H9 (cell line): ENCODE measurements at regions not wholly inside any gene's neighbourhood (a gene's known extent, or its start where the extent isn't known, plus 50 kb on each side); places are given as distances from the start of the nearest gene placed in this dataset.

Source experiments
- DNase-seq: peaks from one replicate; pipeline ENCODE4 v3.0.0-alpha.2; 2017
- H2AFZ ChIP-seq: one replicate; pipeline ENCODE4 v1.6.1; 2013; ENCODE audit warnings: mild to moderate bottlenecking, low read length, control low read depth, moderate library complexity
- H2AK5ac ChIP-seq: 2 replicates; pipeline ENCODE4 v1.6.1; 2013; ENCODE audit warnings: low read length, control low read depth, mixed read lengths; ENCODE audit not compliant: insufficient read length
- H2BK120ac ChIP-seq: one replicate; pipeline ENCODE4 v1.6.1; 2013; ENCODE audit warnings: low read depth, mild to moderate bottlenecking, low read length, control low read depth, inconsistent platforms; ENCODE audit not compliant: poor library complexity, severe bottlenecking
- H2BK12ac ChIP-seq: 2 replicates; pipeline ENCODE4 v1.6.1; 2013; ENCODE audit warnings: low read length, control low read depth, mixed read lengths, low read depth; ENCODE audit not compliant: insufficient read length
- H2BK15ac ChIP-seq: 2 replicates; pipeline ENCODE4 v1.6.1; 2013; ENCODE audit warnings: low read depth, low read length, control low read depth
- H2BK20ac ChIP-seq: one replicate; pipeline ENCODE4 v1.6.1; 2013; ENCODE audit warnings: low read depth, mild to moderate bottlenecking, low read length, control low read depth, inconsistent platforms; ENCODE audit not compliant: poor library complexity, severe bottlenecking
- H2BK5ac ChIP-seq: 2 replicates; pipeline ENCODE4 v1.6.1; 2013; ENCODE audit warnings: low read length, control low read depth, mixed read lengths; ENCODE audit not compliant: insufficient read length
- H3K14ac ChIP-seq: 2 replicates; pipeline ENCODE4 v1.6.1; 2013; ENCODE audit warnings: low read length, control low read depth; ENCODE audit not compliant: insufficient read depth
- H3K18ac ChIP-seq: 2 replicates; pipeline ENCODE4 v1.6.1; 2013; ENCODE audit warnings: low read depth, mild to moderate bottlenecking, mixed read lengths, low read length, control low read depth; ENCODE audit not compliant: insufficient read length
- H3K23ac ChIP-seq: 2 replicates; pipeline ENCODE4 v1.6.1; 2013; ENCODE audit warnings: low read length, control low read depth, mixed read lengths, low read depth; ENCODE audit not compliant: insufficient read length
- H3K23me2 ChIP-seq: 2 replicates; pipeline ENCODE4 v1.6.1; 2013; ENCODE audit warnings: low read depth, mild to moderate bottlenecking, mixed read lengths, low read length, control low read depth; ENCODE audit not compliant: insufficient read length, poor library complexity, severe bottlenecking
- H3K27ac ChIP-seq: 2 replicates; pipeline ENCODE4 v1.5.1; 2013; ENCODE audit warnings: low read length, control low read depth, mixed read lengths, low read depth; ENCODE audit not compliant: insufficient read length
- H3K27me3 ChIP-seq: 2 replicates; pipeline ENCODE4 v1.6.1; 2013; ENCODE audit warnings: low read length, control low read depth, inconsistent platforms; ENCODE audit not compliant: insufficient read depth
- H3K4ac ChIP-seq: 2 replicates; pipeline ENCODE4 v1.6.1; 2013; ENCODE audit warnings: low read depth, mild to moderate bottlenecking, control low read depth, inconsistent platforms, low read length, moderate library complexity
- H3K4me1 ChIP-seq: 2 replicates; pipeline ENCODE4 v1.6.1; 2013; ENCODE audit warnings: low read length, control low read depth, inconsistent platforms; ENCODE audit not compliant: insufficient read depth
- H3K4me2 ChIP-seq: 2 replicates; pipeline ENCODE4 v1.6.1; 2013; ENCODE audit warnings: low read length, control low read depth, mixed read lengths; ENCODE audit not compliant: insufficient read length, insufficient read depth
- H3K56ac ChIP-seq: 2 replicates; pipeline ENCODE4 v1.6.1; 2013; ENCODE audit warnings: low read depth, mild to moderate bottlenecking, mixed read lengths, low read length, control low read depth; ENCODE audit not compliant: insufficient read length
- H3K79me1 ChIP-seq: 2 replicates; pipeline ENCODE4 v1.6.1; 2013; ENCODE audit warnings: low read depth, mild to moderate bottlenecking, moderate library complexity, low read length, control low read depth, inconsistent platforms; ENCODE audit not compliant: insufficient read depth, poor library complexity, severe bottlenecking
- H3K79me2 ChIP-seq: 2 replicates; pipeline ENCODE4 v1.6.1; 2013; ENCODE audit warnings: low read length, control low read depth, inconsistent platforms; ENCODE audit not compliant: insufficient read depth
- H3K9ac ChIP-seq: 2 replicates; pipeline ENCODE4 v1.6.1; 2013; ENCODE audit warnings: low read length, control low read depth, mixed read lengths; ENCODE audit not compliant: insufficient read length; ENCODE audit errors: extremely low read depth
- H3K9me3 ChIP-seq: one replicate; pipeline ENCODE4 v1.6.1; 2013; ENCODE audit warnings: low read depth, low read length, inconsistent platforms; ENCODE audit not compliant: control insufficient read depth
- H3T11ph ChIP-seq: one replicate; pipeline ENCODE4 v1.6.1; 2013; ENCODE audit warnings: mild to moderate bottlenecking, low read length, control low read depth, inconsistent platforms
- H4K20me1 ChIP-seq: one replicate; pipeline ENCODE4 v1.6.1; 2013; ENCODE audit not compliant: control insufficient read depth, insufficient read length, insufficient read depth
- H4K5ac ChIP-seq: 2 replicates; pipeline ENCODE4 v1.6.1; 2013; ENCODE audit warnings: low read depth, mild to moderate bottlenecking, mixed read lengths, low read length, control low read depth; ENCODE audit not compliant: insufficient read length
- H4K8ac ChIP-seq: replicated peaks from 2 replicates; pipeline ENCODE4 v1.6.1; 2013; ENCODE audit warnings: low read length, control low read depth, mixed read lengths, low read depth; ENCODE audit not compliant: insufficient read length
- H4K91ac ChIP-seq: 2 replicates; pipeline ENCODE4 v1.6.1; 2013; ENCODE audit warnings: low read depth, mild to moderate bottlenecking, moderate library complexity, mixed read lengths, low read length, control low read depth; ENCODE audit not compliant: insufficient read length
- H3K27ac Mint-ChIP-seq, 3 experiments: 2 replicates in 2 of 3; 3 replicates in 1 of 3; pipeline ENCODE4 v1.8.0; 2020 to 2021; ENCODE audit warnings: mixed read lengths in 3 of 3, mild to moderate bottlenecking in 1 of 3, moderate library complexity in 1 of 3
- H3K27me3 Mint-ChIP-seq: 2 replicates; pipeline ENCODE4 v1.8.0; 2021; ENCODE audit warnings: low read depth, mild to moderate bottlenecking, moderate library complexity, mixed read lengths
- H3K36me3 Mint-ChIP-seq, 3 experiments: 2 replicates in 2 of 3; 3 replicates in 1 of 3; pipeline ENCODE4 v1.8.0; 2020 to 2021; ENCODE audit warnings: low read depth in 3 of 3, mixed read lengths in 3 of 3; ENCODE audit not compliant: insufficient read depth in 1 of 3
- H3K4me1 Mint-ChIP-seq, 2 experiments: 2 replicates each; pipeline ENCODE4 v1.8.0; 2020; ENCODE audit warnings: mixed read lengths in 2 of 2
- H3K4me3 Mint-ChIP-seq, 2 experiments: 2 replicates in 1 of 2; 3 replicates in 1 of 2; pipeline ENCODE4 v1.8.0; 2020 to 2021; ENCODE audit warnings: mild to moderate bottlenecking in 2 of 2, mixed read lengths in 2 of 2, moderate library complexity in 1 of 2
- H3K9me3 Mint-ChIP-seq, 2 experiments: 2 replicates in 1 of 2; 3 replicates in 1 of 2; pipeline ENCODE4 v1.8.0; 2020; ENCODE audit warnings: mild to moderate bottlenecking in 2 of 2, mixed read lengths in 2 of 2, moderate library complexity in 1 of 2
- WGBS: extraction: QIAGEN DNeasy Blood & Tissue Kit; methylation state at CpG from one replicate; pipeline ENCODE4 v1.1.7; 2013; ENCODE audit warnings: missing lambda C conversion rate, low lambda C conversion rate, mixed read lengths; ENCODE audit not compliant: insufficient read length; ENCODE audit errors: extremely low coverage; 5-methylcytosine and 5-hydroxymethylcytosine counted together
- TF ChIP-seq, protein P1 (sequence below): fragments of 200-600 bp; sonication (generic); conservative IDR thresholded peaks from 3 replicates; pipeline ENCODE4 v1.8.0; 2021; ENCODE audit warnings: antibody characterized with exemption, mild to moderate bottlenecking

DNA sequence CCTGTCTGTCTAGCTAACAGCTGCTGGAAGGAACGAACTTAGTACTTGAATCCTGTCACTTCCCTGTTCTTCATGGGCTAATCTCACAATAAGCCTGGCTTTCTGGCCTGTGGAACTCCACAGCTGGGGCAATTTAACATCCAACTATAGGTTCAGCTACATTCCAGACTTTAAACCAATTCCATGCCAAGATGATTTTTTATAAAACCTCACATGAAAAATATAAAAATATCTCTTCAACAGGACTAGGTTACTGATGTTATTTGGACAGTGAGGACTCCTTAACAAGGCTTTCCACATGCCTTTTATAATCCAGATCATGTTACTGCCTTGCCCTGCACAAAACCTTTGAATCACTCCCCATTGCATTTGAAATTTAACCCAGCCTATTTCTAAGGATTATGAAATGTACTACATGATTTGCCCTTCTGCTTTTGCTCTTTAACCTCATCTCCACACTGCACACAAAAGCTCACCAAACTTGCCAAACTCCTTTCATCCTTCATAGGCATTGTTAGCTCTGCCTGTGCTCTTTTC is 863.2 kb upstream of the CHAC2 start:
- Histone ChIP-seq H3K27ac (no peak overlapping the region), H4K5ac (no peak overlapping the region), H3K18ac (no peak overlapping the region), H3K27me3 (no peaks in the 10 kb centered on the region), H3K4me2 (no peak overlapping the region), H3K9ac (no peak overlapping the region), H3K79me2 (no peaks in the 10 kb centered on the region), H2BK5ac (no peak overlapping the region), H3K23ac (no peak overlapping the region), H3K79me1 (no peaks in the 10 kb centered on the region), H3K56ac (no peak overlapping the region), H3K14ac (no peak overlapping the region), H4K20me1 (no peaks in the 10 kb centered on the region), H2BK20ac (no peak overlapping the region), H3K4me1 (no peaks in the 10 kb centered on the region; the same call in 1 of the 2 replicates), H3K9me3 (no peaks in the 10 kb centered on the region), H4K8ac (no peak overlapping the region), H3K4ac (no peak overlapping the region), H2BK15ac (no peak overlapping the region), H4K91ac (no peak overlapping the region), H3T11ph (no peak overlapping the region), H2BK120ac (no peak overlapping the region), H2AK5ac (no peak overlapping the region), H2AFZ (no peak overlapping the region), H2BK12ac (no peak overlapping the region), H3K23me2 (no peaks in the 10 kb centered on the region)
- H3K27me3 Mint-ChIP-seq = no peaks in the 10 kb centered on the region
- H3K9me3 Mint-ChIP-seq = peaks cover 23 to 27% of the 10 kb centered on the region in 2 experiments
- H3K27ac Mint-ChIP-seq = no peak overlapping the region
- no peaks in the 10 kb centered on the region for H3K4me1 Mint-ChIP-seq
- peaks cover 11 to 25% (median 14%) of the 10 kb centered on the region in 3 experiments for H3K36me3 Mint-ChIP-seq
- WGBS = no CpG with 5 or more reads among the region's 1 CpG
- TF ChIP-seq, protein P1, sequence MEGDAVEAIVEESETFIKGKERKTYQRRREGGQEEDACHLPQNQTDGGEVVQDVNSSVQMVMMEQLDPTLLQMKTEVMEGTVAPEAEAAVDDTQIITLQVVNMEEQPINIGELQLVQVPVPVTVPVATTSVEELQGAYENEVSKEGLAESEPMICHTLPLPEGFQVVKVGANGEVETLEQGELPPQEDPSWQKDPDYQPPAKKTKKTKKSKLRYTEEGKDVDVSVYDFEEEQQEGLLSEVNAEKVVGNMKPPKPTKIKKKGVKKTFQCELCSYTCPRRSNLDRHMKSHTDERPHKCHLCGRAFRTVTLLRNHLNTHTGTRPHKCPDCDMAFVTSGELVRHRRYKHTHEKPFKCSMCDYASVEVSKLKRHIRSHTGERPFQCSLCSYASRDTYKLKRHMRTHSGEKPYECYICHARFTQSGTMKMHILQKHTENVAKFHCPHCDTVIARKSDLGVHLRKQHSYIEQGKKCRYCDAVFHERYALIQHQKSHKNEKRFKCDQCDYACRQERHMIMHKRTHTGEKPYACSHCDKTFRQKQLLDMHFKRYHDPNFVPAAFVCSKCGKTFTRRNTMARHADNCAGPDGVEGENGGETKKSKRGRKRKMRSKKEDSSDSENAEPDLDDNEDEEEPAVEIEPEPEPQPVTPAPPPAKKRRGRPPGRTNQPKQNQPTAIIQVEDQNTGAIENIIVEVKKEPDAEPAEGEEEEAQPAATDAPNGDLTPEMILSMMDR = no peak
- no peak overlapping the region for H3K4me3 Mint-ChIP-seq
- no peak for DNase-seq
